Parathyroid adenoma (tissue), 2 donors: ENCODE measurements at regions not wholly inside any gene's neighbourhood (a gene's known extent, or its start where the extent isn't known, plus 50 kb on each side); places are given as distances from the start of the nearest gene placed in this dataset.
"Not testable (repeated sequence)": the region's sequence is repeated elsewhere in the genome, so short reads cannot be mapped to it uniquely, and the experiment has no call there.

Experiments
- H2AFZ ChIP-seq: fragments of 300-600 bp; sonication (generic); one replicate; pipeline ENCODE4 v1.7.0; 2017; ENCODE audit warnings: antibody characterized with exemption, mild to moderate bottlenecking
- H3K27ac ChIP-seq: fragments of 300-600 bp; sonication (generic); one replicate; pipeline ENCODE4 v1.7.0; 2017
- H3K27me3 ChIP-seq: fragments of 300-600 bp; sonication (generic); one replicate; pipeline ENCODE4 v1.7.0; 2017; ENCODE audit warnings: low read length; ENCODE audit not compliant: control insufficient read depth, insufficient read depth
- H3K36me3 ChIP-seq: fragments of 300-600 bp; sonication (generic); one replicate; pipeline ENCODE4 v1.7.0; 2017; ENCODE audit warnings: low read length; ENCODE audit not compliant: control insufficient read depth, insufficient read depth
- H3K4me1 ChIP-seq: fragments of 300-600 bp; sonication (generic); one replicate; pipeline ENCODE4 v1.7.0; 2017; ENCODE audit warnings: control low read depth
- H3K4me2 ChIP-seq: fragments of 300-600 bp; sonication (generic); one replicate; pipeline ENCODE4 v1.7.0; 2017; ENCODE audit warnings: low read length
- H3K4me3 ChIP-seq: fragments of 300-600 bp; sonication (generic); one replicate; pipeline ENCODE4 v1.7.0; 2017; ENCODE audit warnings: low read depth, low read length
- H3K79me2 ChIP-seq: fragments of 300-600 bp; sonication (generic); one replicate; pipeline ENCODE4 v1.7.0; 2017; ENCODE audit warnings: control low read depth
- H3K9ac ChIP-seq: fragments of 300-600 bp; sonication (generic); one replicate; pipeline ENCODE4 v1.7.0; 2017; ENCODE audit warnings: mild to moderate bottlenecking
- H3K9me3 ChIP-seq: fragments of 300-600 bp; sonication (generic); one replicate; pipeline ENCODE4 v1.7.0; 2017; ENCODE audit warnings: low read length; ENCODE audit not compliant: control insufficient read depth
- CTCF ChIP-seq: fragments of 300-600 bp; sonication (generic); IDR thresholded peaks from one replicate; pipeline ENCODE4 v1.7.0; 2017; ENCODE audit warnings: antibody characterized with exemption, mild to moderate bottlenecking
- donor health status: primary hyperparathyroidism.

GRCh38 chr3:18086078-18086477, 339.1 kb downstream of the SATB1 start:
- no peaks in the 10 kb centered on the region for H3K9me3 ChIP-seq
- no peak overlapping the region for H3K9ac ChIP-seq
- no peak overlapping the region for H3K27ac ChIP-seq
- no peak overlapping the region for H3K4me2 ChIP-seq
- no peak overlapping the region for H2AFZ ChIP-seq
- TF ChIP-seq CTCF = no peak
- no peaks in the 10 kb centered on the region for H3K36me3 ChIP-seq
- no peaks in the 10 kb centered on the region for H3K4me1 ChIP-seq
- no peaks in the 10 kb centered on the region for H3K79me2 ChIP-seq
- no peak overlapping the region for H3K4me3 ChIP-seq
- no peaks in the 10 kb centered on the region for H3K27me3 ChIP-seq

GRCh38 chr3:18085429-18085828, 339.7 kb downstream of the SATB1 start:
- no peak overlapping the region for H3K4me3 ChIP-seq

GRCh38 chr3:18083273-18083590, 340.8 kb upstream of the TBC1D5 start:
- not testable (repeated sequence) for H3K4me2 ChIP-seq, H3K79me2 ChIP-seq, H2AFZ ChIP-seq, H3K27ac ChIP-seq, H3K9ac ChIP-seq, H3K4me1 ChIP-seq, H3K9me3 ChIP-seq, H3K4me3 ChIP-seq, H3K36me3 ChIP-seq, H3K27me3 ChIP-seq

More at GRCh38 chr3:18085429-18085828, 339.7 kb downstream of the SATB1 start:
- Histone ChIP-seq H3K79me2 (no peaks in the 10 kb centered on the region), H2AFZ (no peak overlapping the region), H3K9ac (no peak overlapping the region), H3K9me3 (no peaks in the 10 kb centered on the region), H3K27ac (no peak overlapping the region), H3K36me3 (no peaks in the 10 kb centered on the region), H3K27me3 (no peaks in the 10 kb centered on the region), H3K4me1 (no peaks in the 10 kb centered on the region), H3K4me2 (no peak overlapping the region)
- no peak for TF ChIP-seq CTCF

- Histone ChIP-seq H3K4me2 (no peak overlapping the region), H2AFZ (no peak overlapping the region), H3K27me3 (no peaks in the 10 kb centered on the region), H3K4me3 (no peak overlapping the region), H3K36me3 (no peaks in the 10 kb centered on the region), H3K9me3 (no peaks in the 10 kb centered on the region), H3K79me2 (no peaks in the 10 kb centered on the region), H3K27ac (no peak overlapping the region), H3K4me1 (no peaks in the 10 kb centered on the region), H3K9ac (no peak overlapping the region)
- no peak for TF ChIP-seq CTCF
Observed at GRCh38 chr3:18082551-18083272, 340.3 kb upstream of the TBC1D5 start.

GRCh38 chr3:18080198-18080689, 337.8 kb upstream of the TBC1D5 start:
- Histone ChIP-seq H3K9ac (no peak overlapping the region), H2AFZ (no peak overlapping the region), H3K79me2 (no peaks in the 10 kb centered on the region), H3K9me3 (no peaks in the 10 kb centered on the region), H3K36me3 (no peaks in the 10 kb centered on the region), H3K4me3 (no peak overlapping the region), H3K4me1 (no peaks in the 10 kb centered on the region), H3K27me3 (no peaks in the 10 kb centered on the region), H3K27ac (no peak overlapping the region), H3K4me2 (no peak overlapping the region)
- no peak for TF ChIP-seq CTCF
